Fibroblast of pulmonary artery (primary cell): ENCODE measurements at regions not wholly inside any gene's neighbourhood (a gene's known extent, or its start where the extent isn't known, plus 50 kb on each side); places are given as distances from the start of the nearest gene placed in this dataset.

Source experiments
- DNase-seq: peaks from one replicate; pipeline ENCODE4 v3.0.0-alpha.2; 2010; ENCODE audit warnings: low read depth
- H3K4me3 ChIP-seq: replicated peaks from 2 replicates; pipeline ENCODE4 v1.5.1; 2011; ENCODE audit warnings: low read depth, mild to moderate bottlenecking, control low read depth, low read length, moderate library complexity
- CTCF ChIP-seq: IDR thresholded peaks from 2 replicates; pipeline ENCODE4 v1.5.1; 2011; ENCODE audit warnings: mild to moderate bottlenecking, control low read depth, low read length, inconsistent platforms; ENCODE audit errors: missing control alignments

DNA sequence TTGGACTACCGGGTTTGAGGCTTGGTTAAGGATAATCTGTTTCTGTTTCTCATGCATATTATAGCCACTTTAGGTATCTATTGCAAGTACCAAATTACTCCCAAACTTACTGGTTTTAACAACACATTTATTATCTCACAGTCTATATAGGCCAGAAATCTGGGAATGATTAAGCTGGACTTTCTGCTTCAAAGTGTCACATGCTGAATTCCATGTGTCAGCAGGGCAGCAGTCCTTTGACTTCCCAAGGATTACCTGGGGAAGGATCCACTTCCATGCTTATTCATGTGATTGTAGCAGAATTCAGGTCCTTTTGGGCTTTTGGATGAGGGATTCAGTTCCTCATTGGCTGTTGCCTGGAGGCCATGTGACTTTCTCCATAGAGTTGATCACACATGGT is 349.0 kb upstream of the TRAM1L1 start:
- no peak overlapping the region for H3K4me3 ChIP-seq
- TF ChIP-seq CTCF: no peak
- DNase-seq: no peak

- H3K4me3 ChIP-seq: no peak overlapping the region
- no peak for DNase-seq
- no peak for TF ChIP-seq CTCF
Observed at GRCh38 chr4:117447925-117448324, 362.5 kb upstream of the TRAM1L1 start.

- DNase-seq: no peak
- no peak for TF ChIP-seq CTCF
- H3K4me3 ChIP-seq: no peak overlapping the region
Observed at GRCh38 chr4:117455088-117455487, 369.7 kb upstream of the TRAM1L1 start.

DNA sequence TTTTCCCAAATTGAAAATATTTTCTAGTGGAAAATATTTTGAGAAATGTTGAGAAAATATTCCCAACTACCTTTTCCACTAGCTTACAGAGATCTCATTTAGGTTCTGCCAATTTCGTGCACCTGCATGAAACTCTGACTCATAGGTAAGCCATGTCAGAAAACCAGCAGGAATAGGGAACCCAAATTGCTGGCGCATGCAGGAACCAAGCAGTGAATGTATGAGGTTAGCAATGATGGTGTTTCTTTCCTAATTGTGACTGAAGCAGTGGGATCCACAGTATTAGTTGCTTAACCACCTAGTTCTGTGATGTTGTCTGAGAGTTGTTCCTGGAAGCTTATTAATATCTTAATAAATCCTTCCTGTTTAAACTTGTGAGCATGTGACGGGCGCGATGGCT is 381.0 kb upstream of the TRAM1L1 start:
- no peak for DNase-seq
- no peak overlapping the region for H3K4me3 ChIP-seq
- TF ChIP-seq CTCF: no peak

DNA sequence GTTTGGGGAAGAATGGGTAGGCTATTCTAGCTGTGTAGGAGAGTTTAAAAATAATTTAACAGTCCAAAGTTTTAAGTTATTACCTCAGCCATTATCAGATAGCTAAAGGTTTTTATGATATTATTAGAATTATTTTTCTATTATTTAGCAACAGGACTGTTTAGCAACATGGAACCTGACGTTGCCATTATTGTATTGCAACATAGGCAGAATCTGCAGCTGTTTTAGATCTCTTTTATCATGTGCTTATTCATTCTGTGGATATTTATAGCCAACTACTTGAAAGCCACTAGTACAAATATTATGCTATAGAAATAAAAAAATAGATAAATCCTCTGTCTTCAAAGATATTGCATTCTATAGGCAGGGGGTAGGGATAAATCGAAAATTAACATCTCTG is 382.0 kb upstream of the TRAM1L1 start:
- TF ChIP-seq CTCF: no peak
- DNase-seq: no peak
- no peak overlapping the region for H3K4me3 ChIP-seq

DNA sequence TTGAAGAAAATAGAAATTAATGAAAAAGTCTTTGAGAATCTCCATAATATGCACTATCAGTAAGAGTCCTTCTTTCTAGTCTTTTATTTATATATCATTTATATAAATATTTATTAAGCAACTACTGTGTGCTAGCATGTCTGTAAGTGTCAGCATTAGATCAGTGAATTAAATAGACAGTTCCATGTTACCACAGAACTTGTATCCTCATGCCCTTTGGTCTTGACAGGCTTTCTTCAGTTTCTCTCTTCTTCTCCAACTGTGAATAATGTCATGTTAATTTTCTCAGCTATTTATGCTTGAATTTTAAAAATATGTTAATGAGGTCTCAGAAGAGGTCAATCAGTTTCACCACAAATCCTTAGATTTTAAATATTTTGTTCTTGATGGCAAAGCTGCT is 389.6 kb upstream of the TRAM1L1 start:
- DNase-seq: no peak
- H3K4me3 ChIP-seq: no peak overlapping the region
- no peak for TF ChIP-seq CTCF

DNA sequence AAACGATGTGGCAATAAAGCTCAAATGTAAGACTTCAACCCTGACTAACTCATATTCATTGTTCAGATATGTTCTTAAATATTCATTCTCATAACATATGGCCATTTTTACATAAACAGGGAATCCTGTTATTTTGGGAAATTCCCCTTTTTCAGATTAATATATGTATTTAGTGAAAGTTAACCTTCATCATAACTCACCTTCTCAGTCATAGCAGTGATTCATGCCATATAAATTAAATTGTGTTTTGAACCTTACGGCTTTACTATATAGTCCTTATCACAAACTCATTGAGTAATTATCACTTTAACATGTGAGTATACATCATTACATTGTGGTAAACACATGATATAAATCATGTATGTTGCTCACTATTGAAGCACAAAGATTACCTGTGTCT is 392.5 kb upstream of the TRAM1L1 start:
- no peak for DNase-seq
- no peak for TF ChIP-seq CTCF
- no peak overlapping the region for H3K4me3 ChIP-seq
